ENCODE measurements at regions not wholly inside any gene's neighbourhood (a gene's known extent, or its start where the extent isn't known, plus 50 kb on each side); places are given as distances from the start of the nearest gene placed in this dataset.
"Not testable (repeated sequence)": the region's sequence is repeated elsewhere in the genome, so short reads cannot be mapped to it uniquely, and the experiment has no call there.

- DNase-seq (ENCODE audit: low read depth in 1 of 2, low spot score in 1 of 2), result no peak
Measured at GRCh38 chr18:73352546-73352945, 484.8 kb upstream of the NETO1 start.

- DNase-seq (ENCODE audit: low read depth in 1 of 2, low spot score in 1 of 2), result no peak
Measured at GRCh38 chr18:73340135-73340977, 472.6 kb upstream of the NETO1 start.

GRCh38 chr18:73331212-73331772 lies 463.5 kb upstream of the NETO1 start:
- no peak for DNase-seq (ENCODE audit: low read depth in 1 of 2, low spot score in 1 of 2)

GRCh38 chr18:73330106-73330505 lies 462.3 kb upstream of the NETO1 start:
- not testable (repeated sequence) for DNase-seq (ENCODE audit: low read depth in 1 of 2, low spot score in 1 of 2)

GRCh38 chr18:73324187-73324831 lies 456.5 kb upstream of the NETO1 start:
- not testable (repeated sequence) for DNase-seq (ENCODE audit: low read depth in 1 of 2, low spot score in 1 of 2)

GRCh38 chr18:73318739-73319479 lies 451.1 kb upstream of the NETO1 start:
- no peak for DNase-seq (ENCODE audit: low read depth in 1 of 2, low spot score in 1 of 2)

GRCh38 chr18:73316513-73316912 lies 448.7 kb upstream of the NETO1 start:
- DNase-seq (ENCODE audit: low read depth in 1 of 2, low spot score in 1 of 2), result no peak

- DNase-seq (ENCODE audit: low read depth in 1 of 2, low spot score in 1 of 2), result no peak
Measured at GRCh38 chr18:73315381-73315780, 447.6 kb upstream of the NETO1 start.

GRCh38 chr18:73313476-73313875 lies 445.7 kb upstream of the NETO1 start:
- no peak for DNase-seq (ENCODE audit: low read depth in 1 of 2, low spot score in 1 of 2)

- DNase-seq (ENCODE audit: low read depth in 1 of 2, low spot score in 1 of 2), result no peak
Measured at GRCh38 chr18:73296686-73297085, 428.9 kb upstream of the NETO1 start.

- DNase-seq (ENCODE audit: low read depth in 1 of 2, low spot score in 1 of 2), result no peak
Measured at GRCh38 chr18:73292156-73292555, 424.4 kb upstream of the NETO1 start.

GRCh38 chr18:73288813-73289212 lies 421.0 kb upstream of the NETO1 start:
- no peak for DNase-seq (ENCODE audit: low read depth in 1 of 2, low spot score in 1 of 2)

GRCh38 chr18:73286584-73286983 lies 418.8 kb upstream of the NETO1 start:
- DNase-seq (ENCODE audit: low read depth in 1 of 2, low spot score in 1 of 2), result no peak

GRCh38 chr18:73283788-73284187 lies 416.0 kb upstream of the NETO1 start:
- no peak for DNase-seq (ENCODE audit: low read depth in 1 of 2, low spot score in 1 of 2)

GRCh38 chr18:73283032-73283431 lies 415.2 kb upstream of the NETO1 start:
- DNase-seq (ENCODE audit: low read depth in 1 of 2, low spot score in 1 of 2), result no peak

- no peak for DNase-seq (ENCODE audit: low read depth in 1 of 2, low spot score in 1 of 2)
Measured at GRCh38 chr18:73279498-73279897, 411.7 kb upstream of the NETO1 start.

GRCh38 chr18:73274812-73275621 lies 407.2 kb upstream of the NETO1 start:
- no peak for DNase-seq (ENCODE audit: low read depth in 1 of 2, low spot score in 1 of 2)

- no peak for DNase-seq (ENCODE audit: low read depth in 1 of 2, low spot score in 1 of 2)
Measured at GRCh38 chr18:73270920-73271634, 403.3 kb upstream of the NETO1 start.

- no peak for DNase-seq (ENCODE audit: low read depth in 1 of 2, low spot score in 1 of 2)
Measured at GRCh38 chr18:73264562-73264921, 396.8 kb upstream of the NETO1 start.

- no peak for DNase-seq (ENCODE audit: low read depth in 1 of 2, low spot score in 1 of 2)
Measured at GRCh38 chr18:73261923-73262322, 394.1 kb upstream of the NETO1 start.
